Astrocyte (in vitro differentiated cells and primary cell): ENCODE measurements at regions not wholly inside any gene's neighbourhood (a gene's known extent, or its start where the extent isn't known, plus 50 kb on each side); places are given as distances from the start of the nearest gene placed in this dataset.

ENCODE experiments used
- CTCF ChIP-seq: IDR thresholded peaks from 2 replicates; pipeline ENCODE4 v1.5.1; 2011; ENCODE audit warnings: low read depth, mild to moderate bottlenecking, inconsistent platforms, low read length, moderate library complexity; ENCODE audit not compliant: insufficient read depth
- EZH2 ChIP-seq: IDR thresholded peaks from 2 replicates; pipeline ENCODE4 v1.6.1; 2012; ENCODE audit warnings: mild to moderate bottlenecking, low read length, inconsistent platforms; ENCODE audit not compliant: insufficient read depth

GRCh38 chr14:65279510-65279909 is 133.0 kb upstream of the FUT8 start:
- TF ChIP-seq EZH2, result no peak
- no peak for TF ChIP-seq CTCF
